GM23338 (cell line): ENCODE measurements at regions not wholly inside any gene's neighbourhood (a gene's known extent, or its start where the extent isn't known, plus 50 kb on each side); places are given as distances from the start of the nearest gene placed in this dataset.

Source experiments
- ATAC-seq: fragments of 200-7000 bp; cut with Tn5 transposase; 3 replicates; pipeline ENCODE4 v1.9.1; 2020
- DNase-seq: peaks from one replicate; pipeline ENCODE4 v3.0.0-alpha.2; 2015; ENCODE audit warnings: low spot score
- H2AFZ ChIP-seq: fragments of 200-600 bp; sonication (generic); 2 replicates; pipeline ENCODE4 v1.8.0; 2016; ENCODE audit warnings: antibody characterized with exemption, mild to moderate bottlenecking, moderate library complexity
- H3F3A ChIP-seq: fragments of 200-600 bp; sonication (generic); replicated peaks from 2 replicates; pipeline ENCODE4 v1.8.0; 2017; ENCODE audit warnings: antibody characterized with exemption, mixed run types, low read depth
- H3K27ac ChIP-seq: fragments of 200-600 bp; sonication (generic); 2 replicates; pipeline ENCODE4 v1.6.1; 2016; ENCODE audit warnings: low read depth
- H3K27me3 ChIP-seq: fragments of 200-600 bp; sonication (generic); 2 replicates; pipeline ENCODE4 v1.8.0; 2016; ENCODE audit warnings: mild to moderate bottlenecking, mixed run types, moderate library complexity; ENCODE audit not compliant: insufficient read depth
- H3K36me3 ChIP-seq: fragments of 200-600 bp; sonication (generic); 2 replicates; pipeline ENCODE4 v1.8.0; 2016; ENCODE audit warnings: mild to moderate bottlenecking; ENCODE audit not compliant: insufficient read depth
- H3K4me1 ChIP-seq: fragments of 200-600 bp; sonication (generic); 2 replicates; pipeline ENCODE4 v1.8.0; 2016; ENCODE audit warnings: mild to moderate bottlenecking, moderate library complexity; ENCODE audit not compliant: insufficient read depth
- H3K4me2 ChIP-seq: fragments of 200-600 bp; sonication (generic); 2 replicates; pipeline ENCODE4 v1.7.1; 2017; ENCODE audit warnings: mixed run types
- H3K4me3 ChIP-seq: fragments of 200-600 bp; sonication (generic); 2 replicates; pipeline ENCODE4 v1.6.1; 2016; ENCODE audit warnings: mixed run types
- H3K79me2 ChIP-seq: fragments of 200-600 bp; sonication (generic); replicated peaks from 2 replicates; pipeline ENCODE4 v1.8.0; 2017; ENCODE audit warnings: mild to moderate bottlenecking; ENCODE audit not compliant: insufficient read depth
- H3K9me2 ChIP-seq: fragments of 200-600 bp; sonication (generic); 2 replicates; pipeline ENCODE4 v1.8.0; 2017; ENCODE audit not compliant: insufficient read depth
- H4K20me1 ChIP-seq: fragments of 200-600 bp; sonication (generic); replicated peaks from 2 replicates; pipeline ENCODE4 v1.8.0; 2017; ENCODE audit warnings: mild to moderate bottlenecking; ENCODE audit not compliant: insufficient read depth
- H3K27ac Mint-ChIP-seq: 2 replicates; pipeline ENCODE4 v1.8.0; 2020; ENCODE audit warnings: inconsistent platforms, mild to moderate bottlenecking, moderate library complexity, mixed read lengths
- H3K27me3 Mint-ChIP-seq: 3 replicates; pipeline ENCODE4 v1.8.0; 2022; ENCODE audit warnings: low read depth, mild to moderate bottlenecking, moderate library complexity, mixed read lengths, inconsistent platforms; ENCODE audit not compliant: insufficient read depth, poor library complexity
- H3K36me3 Mint-ChIP-seq: 3 replicates; pipeline ENCODE4 v1.8.0; 2021; ENCODE audit warnings: low read depth, mild to moderate bottlenecking, inconsistent platforms, moderate library complexity, mixed read lengths
- H3K4me1 Mint-ChIP-seq: 3 replicates; pipeline ENCODE4 v1.8.0; 2020; ENCODE audit warnings: mild to moderate bottlenecking, inconsistent platforms, mixed read lengths
- H3K4me3 Mint-ChIP-seq: 3 replicates; pipeline ENCODE4 v1.8.0; 2021; ENCODE audit warnings: moderate library complexity, mild to moderate bottlenecking, inconsistent platforms, mixed read lengths
- H3K9me3 Mint-ChIP-seq: 3 replicates; pipeline ENCODE4 v1.8.0; 2020; ENCODE audit warnings: moderate library complexity, mild to moderate bottlenecking, inconsistent platforms, mixed read lengths
- CREB1 ChIP-seq: fragments of 250-450 bp; sonication (Bioruptor Pico); IDR thresholded peaks from 2 replicates; pipeline ENCODE4 v1.5.0; 2020; ENCODE audit warnings: low read depth, mild to moderate bottlenecking, moderate library complexity
- JUNB ChIP-seq: IDR thresholded peaks from one replicate; pipeline ENCODE4 v1.6.1; 2016; ENCODE audit warnings: antibody characterized with exemption; ENCODE audit not compliant: unreplicated experiment
- POLR2AphosphoS5 ChIP-seq: IDR thresholded peaks from 2 replicates; pipeline ENCODE4 v1.6.1; 2016; ENCODE audit warnings: antibody characterized with exemption, low read depth
- STAT1 ChIP-seq: IDR thresholded peaks from one replicate; pipeline ENCODE4 v1.6.1; 2016; ENCODE audit warnings: antibody characterized with exemption; ENCODE audit not compliant: unreplicated experiment
- ZNF331 ChIP-seq: fragments of 250-450 bp; sonication (Bioruptor Pico); IDR thresholded peaks from 2 replicates; pipeline ENCODE4 v1.5.0; 2020; ENCODE audit warnings: low read depth, mild to moderate bottlenecking, moderate library complexity
- TF ChIP-seq, protein P1 (sequence below): fragments of 250-450 bp; sonication (Bioruptor Pico); IDR thresholded peaks from 2 replicates; pipeline ENCODE4 v1.5.0; 2020; ENCODE audit warnings: mild to moderate bottlenecking, moderate library complexity

GRCh38 chr5:156258934-156259333 lies 68.0 kb upstream of the SGCD start:
- no peak overlapping the region for H3K4me3 ChIP-seq
- H2AFZ ChIP-seq: no peak overlapping the region
- no peaks in the 10 kb centered on the region for H3K4me1 ChIP-seq
- Mint-ChIP-seq H3K9me3 (no peaks in the 10 kb centered on the region; the same call in 2 of the 3 replicates), H3K4me3 (no peak overlapping the region), H3K27ac (no peak overlapping the region), H3K4me1 (peaks cover 2% of the 10 kb centered on the region; the same call in 2 of the 3 replicates), H3K36me3 (no peaks in the 10 kb centered on the region; the same call in 2 of the 3 replicates), H3K27me3 (no peaks in the 10 kb centered on the region)
- no peak for DNase-seq
- H3K27me3 ChIP-seq: no peaks in the 10 kb centered on the region
- H3F3A ChIP-seq: no peaks in the 10 kb centered on the region
- TF ChIP-seq, protein P1, sequence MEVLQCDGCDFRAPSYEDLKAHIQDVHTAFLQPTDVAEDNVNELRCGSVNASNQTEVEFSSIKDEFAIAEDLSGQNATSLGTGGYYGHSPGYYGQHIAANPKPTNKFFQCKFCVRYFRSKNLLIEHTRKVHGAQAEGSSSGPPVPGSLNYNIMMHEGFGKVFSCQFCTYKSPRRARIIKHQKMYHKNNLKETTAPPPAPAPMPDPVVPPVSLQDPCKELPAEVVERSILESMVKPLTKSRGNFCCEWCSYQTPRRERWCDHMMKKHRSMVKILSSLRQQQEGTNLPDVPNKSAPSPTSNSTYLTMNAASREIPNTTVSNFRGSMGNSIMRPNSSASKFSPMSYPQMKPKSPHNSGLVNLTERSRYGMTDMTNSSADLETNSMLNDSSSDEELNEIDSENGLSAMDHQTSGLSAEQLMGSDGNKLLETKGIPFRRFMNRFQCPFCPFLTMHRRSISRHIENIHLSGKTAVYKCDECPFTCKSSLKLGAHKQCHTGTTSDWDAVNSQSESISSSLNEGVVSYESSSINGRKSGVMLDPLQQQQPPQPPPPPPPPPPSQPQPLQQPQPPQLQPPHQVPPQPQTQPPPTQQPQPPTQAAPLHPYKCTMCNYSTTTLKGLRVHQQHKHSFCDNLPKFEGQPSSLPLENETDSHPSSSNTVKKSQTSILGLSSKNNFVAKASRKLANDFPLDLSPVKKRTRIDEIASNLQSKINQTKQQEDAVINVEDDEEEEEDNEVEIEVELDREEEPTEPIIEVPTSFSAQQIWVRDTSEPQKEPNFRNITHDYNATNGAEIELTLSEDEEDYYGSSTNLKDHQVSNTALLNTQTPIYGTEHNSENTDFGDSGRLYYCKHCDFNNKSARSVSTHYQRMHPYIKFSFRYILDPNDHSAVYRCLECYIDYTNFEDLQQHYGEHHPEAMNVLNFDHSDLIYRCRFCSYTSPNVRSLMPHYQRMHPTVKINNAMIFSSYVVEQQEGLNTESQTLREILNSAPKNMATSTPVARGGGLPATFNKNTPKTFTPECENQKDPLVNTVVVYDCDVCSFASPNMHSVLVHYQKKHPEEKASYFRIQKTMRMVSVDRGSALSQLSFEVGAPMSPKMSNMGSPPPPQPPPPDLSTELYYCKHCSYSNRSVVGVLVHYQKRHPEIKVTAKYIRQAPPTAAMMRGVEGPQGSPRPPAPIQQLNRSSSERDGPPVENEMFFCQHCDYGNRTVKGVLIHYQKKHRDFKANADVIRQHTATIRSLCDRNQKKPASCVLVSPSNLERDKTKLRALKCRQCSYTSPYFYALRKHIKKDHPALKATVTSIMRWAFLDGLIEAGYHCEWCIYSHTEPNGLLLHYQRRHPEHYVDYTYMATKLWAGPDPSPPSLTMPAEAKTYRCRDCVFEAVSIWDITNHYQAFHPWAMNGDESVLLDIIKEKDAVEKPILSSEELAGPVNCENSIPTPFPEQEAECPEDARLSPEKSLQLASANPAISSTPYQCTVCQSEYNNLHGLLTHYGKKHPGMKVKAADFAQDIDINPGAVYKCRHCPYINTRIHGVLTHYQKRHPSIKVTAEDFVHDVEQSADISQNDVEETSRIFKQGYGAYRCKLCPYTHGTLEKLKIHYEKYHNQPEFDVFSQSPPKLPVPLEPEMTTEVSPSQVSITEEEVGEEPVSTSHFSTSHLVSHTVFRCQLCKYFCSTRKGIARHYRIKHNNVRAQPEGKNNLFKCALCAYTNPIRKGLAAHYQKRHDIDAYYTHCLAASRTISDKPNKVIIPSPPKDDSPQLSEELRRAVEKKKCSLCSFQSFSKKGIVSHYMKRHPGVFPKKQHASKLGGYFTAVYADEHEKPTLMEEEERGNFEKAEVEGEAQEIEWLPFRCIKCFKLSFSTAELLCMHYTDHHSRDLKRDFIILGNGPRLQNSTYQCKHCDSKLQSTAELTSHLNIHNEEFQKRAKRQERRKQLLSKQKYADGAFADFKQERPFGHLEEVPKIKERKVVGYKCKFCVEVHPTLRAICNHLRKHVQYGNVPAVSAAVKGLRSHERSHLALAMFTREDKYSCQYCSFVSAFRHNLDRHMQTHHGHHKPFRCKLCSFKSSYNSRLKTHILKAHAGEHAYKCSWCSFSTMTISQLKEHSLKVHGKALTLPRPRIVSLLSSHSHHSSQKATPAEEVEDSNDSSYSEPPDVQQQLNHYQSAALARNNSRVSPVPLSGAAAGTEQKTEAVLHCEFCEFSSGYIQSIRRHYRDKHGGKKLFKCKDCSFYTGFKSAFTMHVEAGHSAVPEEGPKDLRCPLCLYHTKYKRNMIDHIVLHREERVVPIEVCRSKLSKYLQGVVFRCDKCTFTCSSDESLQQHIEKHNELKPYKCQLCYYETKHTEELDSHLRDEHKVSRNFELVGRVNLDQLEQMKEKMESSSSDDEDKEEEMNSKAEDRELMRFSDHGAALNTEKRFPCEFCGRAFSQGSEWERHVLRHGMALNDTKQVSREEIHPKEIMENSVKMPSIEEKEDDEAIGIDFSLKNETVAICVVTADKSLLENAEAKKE: no peak
- no peak for TF ChIP-seq ZNF331 (CRISPR knock-in tag)
- no peak for TF ChIP-seq POLR2AphosphoS5
- no peaks in the 10 kb centered on the region for H3K36me3 ChIP-seq
- ATAC-seq: no peak
- no peak overlapping the region for H3K4me2 ChIP-seq
- no peak overlapping the region for H3K27ac ChIP-seq
- H3K9me2 ChIP-seq: no peaks in the 10 kb centered on the region; the same call in 1 of the 2 replicates
- no peaks in the 10 kb centered on the region for H3K79me2 ChIP-seq
- no peaks in the 10 kb centered on the region for H4K20me1 ChIP-seq

- Histone ChIP-seq H3K4me3 (no peak overlapping the region), H3K27me3 (no peaks in the 10 kb centered on the region), H2AFZ (no peak overlapping the region), H4K20me1 (no peaks in the 10 kb centered on the region), H3K4me2 (no peak overlapping the region), H3K4me1 (no peaks in the 10 kb centered on the region), H3K9me2 (no peaks in the 10 kb centered on the region; the same call in 1 of the 2 replicates), H3K36me3 (no peaks in the 10 kb centered on the region), H3K27ac (no peak overlapping the region), H3K79me2 (no peaks in the 10 kb centered on the region), H3F3A (no peaks in the 10 kb centered on the region)
- DNase-seq: peak; percentile 3
- H3K36me3 Mint-ChIP-seq: no peaks in the 10 kb centered on the region; the same call in 2 of the 3 replicates
- no peaks in the 10 kb centered on the region for H3K27me3 Mint-ChIP-seq
- H3K4me1 Mint-ChIP-seq: peaks cover 2% of the 10 kb centered on the region; the same call in 2 of the 3 replicates
- no peak overlapping the region for H3K4me3 Mint-ChIP-seq
- H3K9me3 Mint-ChIP-seq: no peaks in the 10 kb centered on the region
- H3K27ac Mint-ChIP-seq: peak overlapping the region; percentile 73; the same call in 1 of the 2 replicates
- ATAC-seq: 0 out of 3 replicates have a peak, but pooled peaks have one; percentile 32
- TF ChIP-seq JUNB (no peak), CREB1 (CRISPR knock-in tag) (no peak), STAT1 (no peak), POLR2AphosphoS5 (no peak)
- TF ChIP-seq, protein P1: no peak
These were observed 67.3 kb upstream of the SGCD start for GRCh38 chr5:156259618-156260017.
